Loucy (cell line): ENCODE measurements at regions not wholly inside any gene's neighbourhood (a gene's known extent, or its start where the extent isn't known, plus 50 kb on each side); places are given as distances from the start of the nearest gene placed in this dataset.

Experiments used
- H2AFZ ChIP-seq: fragments of 200-600 bp; sonication (generic); 2 replicates; pipeline ENCODE4 v1.6.0; 2016; ENCODE audit warnings: antibody characterized with exemption, mild to moderate bottlenecking, low read length, moderate library complexity
- H3F3A ChIP-seq: fragments of 200-600 bp; 2 replicates; pipeline ENCODE4 v1.6.0; 2016; ENCODE audit warnings: antibody characterized with exemption, low read depth, mild to moderate bottlenecking
- H3K27me3 ChIP-seq: fragments of 200-600 bp; sonication (generic); 2 replicates; pipeline ENCODE4 v1.6.1; 2014; ENCODE audit warnings: low read length, mild to moderate bottlenecking; ENCODE audit not compliant: insufficient read depth, poor library complexity, severe bottlenecking
- H3K36me3 ChIP-seq: fragments of 200-600 bp; sonication (generic); 2 replicates; pipeline ENCODE4 v1.6.1; 2016; ENCODE audit warnings: low read length; ENCODE audit not compliant: insufficient read depth
- H3K4me1 ChIP-seq: fragments of 200-600 bp; sonication (generic); 2 replicates; pipeline ENCODE4 v1.5.1; 2014; ENCODE audit warnings: low read length, mild to moderate bottlenecking; ENCODE audit not compliant: insufficient read depth, poor library complexity, severe bottlenecking
- H3K4me2 ChIP-seq: fragments of 200-600 bp; sonication (generic); 2 replicates; pipeline ENCODE4 v1.6.0; 2014; ENCODE audit warnings: antibody characterized with exemption, low read length, low read depth, mild to moderate bottlenecking; ENCODE audit not compliant: poor library complexity, severe bottlenecking
- H3K4me3 ChIP-seq: fragments of 200-600 bp; sonication (generic); 2 replicates; pipeline ENCODE4 v1.5.1; 2014; ENCODE audit warnings: low read length, mild to moderate bottlenecking, mixed read lengths; ENCODE audit not compliant: poor library complexity, severe bottlenecking
- H3K79me2 ChIP-seq: fragments of 200-600 bp; sonication (generic); 2 replicates; pipeline ENCODE4 v1.6.1; 2014; ENCODE audit warnings: low read length; ENCODE audit not compliant: insufficient read depth
- H3K9ac ChIP-seq: fragments of 200-600 bp; sonication (generic); 2 replicates; pipeline ENCODE4 v1.6.0; 2014; ENCODE audit warnings: mild to moderate bottlenecking, low read depth, low read length, moderate library complexity; ENCODE audit not compliant: poor library complexity, severe bottlenecking
- H3K9me2 ChIP-seq: fragments of 200-600 bp; sonication (generic); replicated peaks from 2 replicates; pipeline ENCODE4 v1.6.1; 2016; ENCODE audit warnings: low read depth, low read length, mixed read lengths
- H3K9me3 ChIP-seq: fragments of 200-600 bp; sonication (generic); 2 replicates; pipeline ENCODE4 v1.6.1; 2014; ENCODE audit warnings: mild to moderate bottlenecking, antibody characterized with exemption, low read length, low read depth; ENCODE audit not compliant: insufficient read depth
- H4K20me1 ChIP-seq: fragments of 200-600 bp; sonication (generic); 2 replicates; pipeline ENCODE4 v1.6.0; 2014; ENCODE audit warnings: antibody characterized with exemption, low read length, mild to moderate bottlenecking; ENCODE audit not compliant: insufficient read depth, poor library complexity, severe bottlenecking
- EZH2phosphoT487 ChIP-seq: fragments of 200-600 bp; IDR thresholded peaks from 2 replicates; pipeline ENCODE4 v1.6.1; 2018; ENCODE audit warnings: antibody characterized with exemption, mild to moderate bottlenecking, moderate library complexity, borderline replicate concordance
- TF ChIP-seq, protein P1 (sequence below): fragments of 200-600 bp; sonication (generic); conservative IDR thresholded peaks from 2 replicates; pipeline ENCODE4 v1.5.1; 2014; ENCODE audit warnings: mild to moderate bottlenecking, antibody characterized with exemption, low read length

DNA sequence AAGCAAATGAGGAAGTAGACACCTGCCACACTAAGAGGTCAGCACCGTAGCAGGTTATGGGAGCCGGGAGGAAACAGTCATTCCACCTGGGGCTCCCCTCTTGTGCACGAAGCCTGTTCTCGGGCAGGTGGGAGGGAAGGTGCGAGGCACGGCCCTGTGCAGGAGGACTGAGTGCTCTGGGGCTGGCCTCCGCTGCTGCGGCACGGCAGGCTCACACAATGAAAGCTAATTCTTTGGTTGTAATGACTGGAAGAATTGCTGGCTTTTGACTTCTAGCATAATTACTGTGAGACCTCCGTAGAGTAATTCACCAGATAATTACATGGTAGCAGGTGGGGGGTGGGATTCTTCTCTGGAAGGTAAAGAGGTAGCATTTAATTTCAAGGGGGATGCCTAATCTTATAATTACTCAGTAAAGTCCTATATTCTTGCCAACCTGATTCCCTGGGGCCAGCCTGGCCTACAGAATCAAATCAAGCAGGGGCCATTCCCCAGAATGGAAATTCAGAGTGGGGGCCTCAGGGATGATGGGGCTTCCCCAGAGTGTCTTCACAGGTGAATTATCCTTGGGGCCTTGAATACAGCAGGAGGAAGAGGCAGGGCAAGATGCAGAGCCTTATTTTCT lies 129.1 kb downstream of the TPRA1 start:
- Histone ChIP-seq H3K9ac (no peak overlapping the region), H2AFZ (no peak overlapping the region), H3K4me1 (no peaks in the 10 kb centered on the region), H3K9me3 (no peaks in the 10 kb centered on the region), H3K4me3 (no peak overlapping the region), H3K36me3 (no peaks in the 10 kb centered on the region), H3F3A (no peaks in the 10 kb centered on the region), H3K27me3 (no peaks in the 10 kb centered on the region), H3K79me2 (no peaks in the 10 kb centered on the region), H4K20me1 (no peaks in the 10 kb centered on the region), H3K4me2 (no peak overlapping the region), H3K9me2 (no peaks in the 10 kb centered on the region)
- TF ChIP-seq EZH2phosphoT487: no peak
- TF ChIP-seq, protein P1, sequence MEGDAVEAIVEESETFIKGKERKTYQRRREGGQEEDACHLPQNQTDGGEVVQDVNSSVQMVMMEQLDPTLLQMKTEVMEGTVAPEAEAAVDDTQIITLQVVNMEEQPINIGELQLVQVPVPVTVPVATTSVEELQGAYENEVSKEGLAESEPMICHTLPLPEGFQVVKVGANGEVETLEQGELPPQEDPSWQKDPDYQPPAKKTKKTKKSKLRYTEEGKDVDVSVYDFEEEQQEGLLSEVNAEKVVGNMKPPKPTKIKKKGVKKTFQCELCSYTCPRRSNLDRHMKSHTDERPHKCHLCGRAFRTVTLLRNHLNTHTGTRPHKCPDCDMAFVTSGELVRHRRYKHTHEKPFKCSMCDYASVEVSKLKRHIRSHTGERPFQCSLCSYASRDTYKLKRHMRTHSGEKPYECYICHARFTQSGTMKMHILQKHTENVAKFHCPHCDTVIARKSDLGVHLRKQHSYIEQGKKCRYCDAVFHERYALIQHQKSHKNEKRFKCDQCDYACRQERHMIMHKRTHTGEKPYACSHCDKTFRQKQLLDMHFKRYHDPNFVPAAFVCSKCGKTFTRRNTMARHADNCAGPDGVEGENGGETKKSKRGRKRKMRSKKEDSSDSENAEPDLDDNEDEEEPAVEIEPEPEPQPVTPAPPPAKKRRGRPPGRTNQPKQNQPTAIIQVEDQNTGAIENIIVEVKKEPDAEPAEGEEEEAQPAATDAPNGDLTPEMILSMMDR: no peak

- no peaks in the 10 kb centered on the region for H3F3A ChIP-seq
- H2AFZ ChIP-seq: no peak overlapping the region
- TF ChIP-seq, protein P1: no peak
- no peak for TF ChIP-seq EZH2phosphoT487
- no peaks in the 10 kb centered on the region for H3K4me1 ChIP-seq
- H3K27me3 ChIP-seq: no peaks in the 10 kb centered on the region
- no peaks in the 10 kb centered on the region for H3K36me3 ChIP-seq
- H3K4me3 ChIP-seq: no peak overlapping the region
- H3K4me2 ChIP-seq: no peak overlapping the region
- H3K9me2 ChIP-seq: no peaks in the 10 kb centered on the region
- H3K9ac ChIP-seq: no peak overlapping the region
- H3K79me2 ChIP-seq: no peaks in the 10 kb centered on the region
- no peaks in the 10 kb centered on the region for H4K20me1 ChIP-seq
- no peaks in the 10 kb centered on the region for H3K9me3 ChIP-seq
Observed at GRCh38 chr3:127459891-127460290, 130.6 kb downstream of the TPRA1 start.

DNA sequence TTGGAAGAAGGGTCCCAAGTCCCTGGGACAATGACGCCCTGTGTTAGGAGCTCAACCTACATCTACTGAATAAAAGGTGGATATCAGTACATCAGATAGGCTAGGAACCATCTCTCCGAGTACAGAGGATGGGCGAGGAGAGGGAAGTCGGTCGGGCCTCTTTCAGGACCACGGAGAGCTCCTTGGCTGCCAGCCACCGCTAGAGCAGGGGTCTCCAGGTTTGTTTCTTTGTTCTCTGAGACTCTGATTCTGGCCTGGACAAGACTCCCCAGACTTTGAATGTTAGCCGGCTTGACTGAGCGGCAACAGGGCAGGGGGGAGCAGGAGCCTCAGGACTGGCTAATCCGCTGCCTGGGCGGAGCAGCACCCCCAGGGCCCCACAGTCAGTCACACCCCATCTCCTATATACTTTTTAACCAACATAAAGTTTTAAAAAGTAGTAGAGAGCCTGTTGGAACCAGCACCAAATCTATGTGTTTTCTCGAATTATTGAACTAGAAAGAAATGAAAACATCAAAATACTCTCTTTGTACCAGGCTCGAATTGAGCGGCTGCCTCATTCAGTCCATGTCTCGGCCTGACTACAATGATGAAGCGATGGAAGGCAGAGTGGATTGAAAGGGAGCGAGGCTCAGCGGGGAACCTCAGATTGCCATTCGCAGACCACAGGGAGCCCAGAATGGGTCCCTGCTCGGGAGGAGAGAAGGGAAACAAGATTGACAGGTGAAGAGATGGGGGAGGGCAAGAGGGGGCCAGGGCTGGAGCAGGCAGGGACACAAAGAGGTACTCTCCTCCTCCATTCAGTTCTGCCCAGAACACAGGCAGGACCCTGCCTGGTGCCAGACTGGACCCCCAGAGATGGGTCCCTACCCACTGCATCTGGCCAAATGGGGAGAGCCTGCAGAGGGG lies 131.6 kb downstream of the TPRA1 start:
- H3K79me2 ChIP-seq: no peaks in the 10 kb centered on the region
- no peak overlapping the region for H3K4me2 ChIP-seq
- no peaks in the 10 kb centered on the region for H4K20me1 ChIP-seq
- no peaks in the 10 kb centered on the region for H3K9me3 ChIP-seq
- no peaks in the 10 kb centered on the region for H3F3A ChIP-seq
- TF ChIP-seq, protein P1: no peak
- no peak for TF ChIP-seq EZH2phosphoT487
- H3K9me2 ChIP-seq: no peaks in the 10 kb centered on the region
- H3K4me3 ChIP-seq: no peak overlapping the region
- no peaks in the 10 kb centered on the region for H3K4me1 ChIP-seq
- no peak overlapping the region for H2AFZ ChIP-seq
- no peaks in the 10 kb centered on the region for H3K27me3 ChIP-seq
- H3K36me3 ChIP-seq: no peaks in the 10 kb centered on the region
- no peak overlapping the region for H3K9ac ChIP-seq
